ENCODE measurements at regions not wholly inside any gene's neighbourhood (a gene's known extent, or its start where the extent isn't known, plus 50 kb on each side); places are given as distances from the start of the nearest gene placed in this dataset.

- 73 to 82% (median 76%) methylated on average over 3 of the region's 3 CpGs for WGBS, 3 donors
- Histone ChIP-seq H3K27me3 (ENCODE audit: control insufficient read depth in 3 of 3, insufficient read depth in 3 of 3, low read length in 3 of 3) (no peaks in the 10 kb centered on the region), H3K4me1 (ENCODE audit: control insufficient read depth in 3 of 3, insufficient read depth in 2 of 3, low read depth in 1 of 3, low read length in 2 of 3) (no peaks in the 10 kb centered on the region), H3K4me3 (ENCODE audit: low read depth in 1 of 3, low read length in 3 of 3) (no peak overlapping the region), H3K36me3 (ENCODE audit: control insufficient read depth in 3 of 3, insufficient read depth in 2 of 3, low read depth in 1 of 3, low read length in 3 of 3) (no peaks in the 10 kb centered on the region), H3K27ac (ENCODE audit: low read depth in 1 of 3, low read length in 2 of 3) (no peak overlapping the region), H3K9me3 (ENCODE audit: control insufficient read depth in 2 of 2, insufficient read depth in 1 of 2, low read depth in 1 of 2, low read length in 1 of 2) (peaks cover 0 to 4% of the 10 kb centered on the region in 2 donors)
- DNase-seq (no peak), FAIRE-seq (no peak)
Measured at GRCh38 chr1:60173729-60174505, 100.3 kb upstream of the C1orf87 start.

GRCh38 chr1:60173006-60173405, 99.4 kb upstream of the C1orf87 start:
- no peak overlapping the region for H3K4me3 ChIP-seq (ENCODE audit: low read depth in 1 of 3, low read length in 3 of 3)
- no peaks in the 10 kb centered on the region for H3K4me1 ChIP-seq (ENCODE audit: control insufficient read depth in 3 of 3, insufficient read depth in 2 of 3, low read depth in 1 of 3, low read length in 2 of 3)
- H3K27me3 ChIP-seq (ENCODE audit: control insufficient read depth in 3 of 3, insufficient read depth in 3 of 3, low read length in 3 of 3): no peaks in the 10 kb centered on the region
- peaks cover 0 to 4% of the 10 kb centered on the region in 2 donors for H3K9me3 ChIP-seq (ENCODE audit: control insufficient read depth in 2 of 2, insufficient read depth in 1 of 2, low read depth in 1 of 2, low read length in 1 of 2)
- DNase-seq (no peak), FAIRE-seq (no peak)
- WGBS, 3 donors: 85 to 89% (median 86%) methylated on average over 2 of the region's 2 CpGs
- H3K27ac ChIP-seq (ENCODE audit: low read depth in 1 of 3, low read length in 2 of 3): no peak overlapping the region
- no peaks in the 10 kb centered on the region for H3K36me3 ChIP-seq (ENCODE audit: control insufficient read depth in 3 of 3, insufficient read depth in 2 of 3, low read depth in 1 of 3, low read length in 3 of 3)

GRCh38 chr1:60171801-60172200, 98.2 kb upstream of the C1orf87 start:
- Histone ChIP-seq H3K9me3 (ENCODE audit: control insufficient read depth in 2 of 2, insufficient read depth in 1 of 2, low read depth in 1 of 2, low read length in 1 of 2) (peaks cover 0 to 4% of the 10 kb centered on the region in 2 donors), H3K27me3 (ENCODE audit: control insufficient read depth in 3 of 3, insufficient read depth in 3 of 3, low read length in 3 of 3) (no peaks in the 10 kb centered on the region), H3K4me1 (ENCODE audit: control insufficient read depth in 3 of 3, insufficient read depth in 2 of 3, low read depth in 1 of 3, low read length in 2 of 3) (no peaks in the 10 kb centered on the region), H3K4me3 (ENCODE audit: low read depth in 1 of 3, low read length in 3 of 3) (no peak overlapping the region), H3K36me3 (ENCODE audit: control insufficient read depth in 3 of 3, insufficient read depth in 2 of 3, low read depth in 1 of 3, low read length in 3 of 3) (no peaks in the 10 kb centered on the region), H3K27ac (ENCODE audit: low read depth in 1 of 3, low read length in 2 of 3) (no peak overlapping the region)
- no peak for FAIRE-seq
- WGBS, 3 donors: 53 to 65% (median 58%) methylated on average over 4 of the region's 4 CpGs
- DNase-seq: no peak

- H3K27me3 ChIP-seq (ENCODE audit: control insufficient read depth in 3 of 3, insufficient read depth in 3 of 3, low read length in 3 of 3): no peaks in the 10 kb centered on the region
- H3K4me3 ChIP-seq (ENCODE audit: low read depth in 1 of 3, low read length in 3 of 3): no peak overlapping the region
- FAIRE-seq (no peak), DNase-seq (no peak)
- H3K36me3 ChIP-seq (ENCODE audit: control insufficient read depth in 3 of 3, insufficient read depth in 2 of 3, low read depth in 1 of 3, low read length in 3 of 3): no peaks in the 10 kb centered on the region
- H3K9me3 ChIP-seq (ENCODE audit: control insufficient read depth in 2 of 2, insufficient read depth in 1 of 2, low read depth in 1 of 2, low read length in 1 of 2): peaks cover 0 to 4% of the 10 kb centered on the region in 2 donors
- H3K4me1 ChIP-seq (ENCODE audit: control insufficient read depth in 3 of 3, insufficient read depth in 2 of 3, low read depth in 1 of 3, low read length in 2 of 3): no peaks in the 10 kb centered on the region
- no peak overlapping the region for H3K27ac ChIP-seq (ENCODE audit: low read depth in 1 of 3, low read length in 2 of 3)
Measured at GRCh38 chr1:60170709-60171108, 97.1 kb upstream of the C1orf87 start.

- Histone ChIP-seq H3K4me1 (ENCODE audit: control insufficient read depth in 3 of 3, insufficient read depth in 2 of 3, low read depth in 1 of 3, low read length in 2 of 3) (no peaks in the 10 kb centered on the region), H3K27ac (ENCODE audit: low read depth in 1 of 3, low read length in 2 of 3) (no peak overlapping the region), H3K36me3 (ENCODE audit: control insufficient read depth in 3 of 3, insufficient read depth in 2 of 3, low read depth in 1 of 3, low read length in 3 of 3) (no peaks in the 10 kb centered on the region), H3K4me3 (ENCODE audit: low read depth in 1 of 3, low read length in 3 of 3) (no peak overlapping the region), H3K27me3 (ENCODE audit: control insufficient read depth in 3 of 3, insufficient read depth in 3 of 3, low read length in 3 of 3) (no peaks in the 10 kb centered on the region), H3K9me3 (ENCODE audit: control insufficient read depth in 2 of 2, insufficient read depth in 1 of 2, low read depth in 1 of 2, low read length in 1 of 2) (peaks cover 0 to 4% of the 10 kb centered on the region in 2 donors)
- WGBS, 3 donors: 78 to 86% (median 84%) methylated on average over 2 of the region's 2 CpGs
- FAIRE-seq: no peak
- DNase-seq: no peak
Measured at GRCh38 chr1:60169206-60169605, 95.6 kb upstream of the C1orf87 start.

- Histone ChIP-seq H3K4me1 (ENCODE audit: control insufficient read depth in 3 of 3, insufficient read depth in 2 of 3, low read depth in 1 of 3, low read length in 2 of 3) (no peaks in the 10 kb centered on the region), H3K4me3 (ENCODE audit: low read depth in 1 of 3, low read length in 3 of 3) (no peak overlapping the region), H3K9me3 (ENCODE audit: control insufficient read depth in 2 of 2, insufficient read depth in 1 of 2, low read depth in 1 of 2, low read length in 1 of 2) (no peaks in the 10 kb centered on the region)
Measured at GRCh38 chr1:60162936-60163335, 89.4 kb upstream of the C1orf87 start.

GRCh38 chr1:60160141-60160540, 86.6 kb upstream of the C1orf87 start:
- whole genome bisulfite sequencing, 3 donors: 66 to 76% (median 73%) methylated on average over 2 of the region's 2 CpGs
- DNase-seq (no peak), FAIRE-seq (no peak)
- Histone ChIP-seq H3K4me1 (ENCODE audit: control insufficient read depth in 3 of 3, insufficient read depth in 2 of 3, low read depth in 1 of 3, low read length in 2 of 3) (no peaks in the 10 kb centered on the region), H3K9me3 (ENCODE audit: control insufficient read depth in 2 of 2, insufficient read depth in 1 of 2, low read depth in 1 of 2, low read length in 1 of 2) (no peaks in the 10 kb centered on the region), H3K27ac (ENCODE audit: low read depth in 1 of 3, low read length in 2 of 3) (no peak overlapping the region), H3K27me3 (ENCODE audit: control insufficient read depth in 3 of 3, insufficient read depth in 3 of 3, low read length in 3 of 3) (no peaks in the 10 kb centered on the region), H3K4me3 (ENCODE audit: low read depth in 1 of 3, low read length in 3 of 3) (no peak overlapping the region), H3K36me3 (ENCODE audit: control insufficient read depth in 3 of 3, insufficient read depth in 2 of 3, low read depth in 1 of 3, low read length in 3 of 3) (no peaks in the 10 kb centered on the region)

More at GRCh38 chr1:60162936-60163335, 89.4 kb upstream of the C1orf87 start:
- H3K36me3 ChIP-seq (ENCODE audit: control insufficient read depth in 3 of 3, insufficient read depth in 2 of 3, low read depth in 1 of 3, low read length in 3 of 3): no peaks in the 10 kb centered on the region
- WGBS, 3 donors: 74 to 86% (median 77%) methylated on average over 2 of the region's 2 CpGs
- FAIRE-seq: no peak
- H3K27ac ChIP-seq (ENCODE audit: low read depth in 1 of 3, low read length in 2 of 3): no peak overlapping the region
- no peak for DNase-seq
- H3K27me3 ChIP-seq (ENCODE audit: control insufficient read depth in 3 of 3, insufficient read depth in 3 of 3, low read length in 3 of 3): no peaks in the 10 kb centered on the region

- no peaks in the 10 kb centered on the region for H3K4me1 ChIP-seq (ENCODE audit: control insufficient read depth in 3 of 3, insufficient read depth in 2 of 3, low read depth in 1 of 3, low read length in 2 of 3)
- H3K9me3 ChIP-seq (ENCODE audit: control insufficient read depth in 2 of 2, insufficient read depth in 1 of 2, low read depth in 1 of 2, low read length in 1 of 2): no peaks in the 10 kb centered on the region
- H3K27ac ChIP-seq (ENCODE audit: low read depth in 1 of 3, low read length in 2 of 3): no peak overlapping the region
- no peaks in the 10 kb centered on the region for H3K36me3 ChIP-seq (ENCODE audit: control insufficient read depth in 3 of 3, insufficient read depth in 2 of 3, low read depth in 1 of 3, low read length in 3 of 3)
- FAIRE-seq (no peak), DNase-seq (no peak)
- no peaks in the 10 kb centered on the region for H3K27me3 ChIP-seq (ENCODE audit: control insufficient read depth in 3 of 3, insufficient read depth in 3 of 3, low read length in 3 of 3)
- WGBS, 3 donors: 0 to 12% (median 8%) methylated on average over 1 of the region's 1 CpG
- H3K4me3 ChIP-seq (ENCODE audit: low read depth in 1 of 3, low read length in 3 of 3): no peak overlapping the region
Measured at GRCh38 chr1:60156371-60156770, 82.8 kb upstream of the C1orf87 start.

GRCh38 chr1:60153961-60154360, 80.4 kb upstream of the C1orf87 start:
- Histone ChIP-seq H3K27me3 (ENCODE audit: control insufficient read depth in 3 of 3, insufficient read depth in 3 of 3, low read length in 3 of 3) (no peaks in the 10 kb centered on the region), H3K9me3 (ENCODE audit: control insufficient read depth in 2 of 2, insufficient read depth in 1 of 2, low read depth in 1 of 2, low read length in 1 of 2) (no peaks in the 10 kb centered on the region), H3K4me3 (ENCODE audit: low read depth in 1 of 3, low read length in 3 of 3) (no peak overlapping the region), H3K27ac (ENCODE audit: low read depth in 1 of 3, low read length in 2 of 3) (no peak overlapping the region), H3K36me3 (ENCODE audit: control insufficient read depth in 3 of 3, insufficient read depth in 2 of 3, low read depth in 1 of 3, low read length in 3 of 3) (no peaks in the 10 kb centered on the region), H3K4me1 (ENCODE audit: control insufficient read depth in 3 of 3, insufficient read depth in 2 of 3, low read depth in 1 of 3, low read length in 2 of 3) (no peaks in the 10 kb centered on the region)
- FAIRE-seq: no peak
- WGBS, 3 donors: 69% methylated on average over 2 of the region's 2 CpGs
- no peak for DNase-seq
